ENCODE measurements at regions not wholly inside any gene's neighbourhood (a gene's known extent, or its start where the extent isn't known, plus 50 kb on each side); places are given as distances from the start of the nearest gene placed in this dataset.

DNA sequence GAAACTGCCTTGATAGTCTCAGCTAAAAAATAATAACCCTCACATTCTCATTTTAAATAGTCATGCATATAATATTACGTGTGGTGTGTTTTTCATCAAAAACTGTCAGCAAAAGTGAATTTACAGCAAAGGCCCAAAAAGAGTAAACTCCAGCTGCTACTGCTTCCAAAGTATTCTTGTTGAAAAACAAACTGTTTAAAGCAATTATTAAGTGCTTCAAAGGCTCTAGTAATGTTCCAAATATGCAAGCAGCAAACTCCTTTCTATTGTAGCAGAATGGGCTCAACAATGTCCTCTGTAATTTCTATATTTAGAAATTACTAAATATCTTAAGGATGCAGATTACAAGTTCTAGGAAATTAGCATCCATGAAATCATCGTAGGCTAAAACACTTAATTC is 280.0 kb upstream of the TBX18 start:
- Histone ChIP-seq H3K27ac (ENCODE audit: low read length) (no peak overlapping the region), H3K4me3 (ENCODE audit: low read length) (no peak overlapping the region), H3K9me3 (ENCODE audit: control insufficient read depth, insufficient read depth, low read length) (no peaks in the 10 kb centered on the region), H3K4me1 (ENCODE audit: control insufficient read depth, insufficient read depth, low read length) (no peaks in the 10 kb centered on the region), H3K27me3 (ENCODE audit: control insufficient read depth, insufficient read depth, low read length) (no peaks in the 10 kb centered on the region), H3K36me3 (ENCODE audit: control insufficient read depth, insufficient read depth, low read length) (no peaks in the 10 kb centered on the region)
- DNase-seq (ENCODE audit: low read depth, low spot score) = no peak
- no CpG with 5 or more reads among the region's 2 CpGs for WGBS (ENCODE audit: insufficient coverage, insufficient read length)

DNA sequence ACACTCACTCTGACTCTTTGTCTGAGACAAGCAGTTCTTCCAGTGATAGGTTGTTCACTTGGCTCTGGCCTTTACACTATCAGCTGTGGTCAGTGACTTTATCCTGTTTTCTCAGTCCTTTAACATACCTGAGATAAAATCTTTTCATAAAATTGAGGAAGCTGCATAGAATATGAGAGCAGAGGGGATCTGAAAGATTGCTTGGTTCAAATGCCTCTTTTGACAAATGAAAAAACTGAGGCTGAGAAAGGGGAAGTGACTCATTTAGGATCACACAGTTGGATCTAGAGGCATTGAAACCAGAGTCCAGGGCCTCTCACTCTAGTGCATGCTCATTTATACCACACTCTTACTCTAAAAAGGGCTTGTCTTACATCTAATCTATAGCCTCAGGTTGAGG is 277.0 kb upstream of the TBX18 start:
- Histone ChIP-seq H3K4me1 (ENCODE audit: control insufficient read depth, insufficient read depth, low read length) (no peaks in the 10 kb centered on the region), H3K36me3 (ENCODE audit: control insufficient read depth, insufficient read depth, low read length) (no peaks in the 10 kb centered on the region), H3K9me3 (ENCODE audit: control insufficient read depth, insufficient read depth, low read length) (no peaks in the 10 kb centered on the region), H3K4me3 (ENCODE audit: low read length) (no peak overlapping the region), H3K27ac (ENCODE audit: low read length) (no peak overlapping the region), H3K27me3 (ENCODE audit: control insufficient read depth, insufficient read depth, low read length) (no peaks in the 10 kb centered on the region)
- DNase-seq (ENCODE audit: low read depth, low spot score) = no peak

DNA sequence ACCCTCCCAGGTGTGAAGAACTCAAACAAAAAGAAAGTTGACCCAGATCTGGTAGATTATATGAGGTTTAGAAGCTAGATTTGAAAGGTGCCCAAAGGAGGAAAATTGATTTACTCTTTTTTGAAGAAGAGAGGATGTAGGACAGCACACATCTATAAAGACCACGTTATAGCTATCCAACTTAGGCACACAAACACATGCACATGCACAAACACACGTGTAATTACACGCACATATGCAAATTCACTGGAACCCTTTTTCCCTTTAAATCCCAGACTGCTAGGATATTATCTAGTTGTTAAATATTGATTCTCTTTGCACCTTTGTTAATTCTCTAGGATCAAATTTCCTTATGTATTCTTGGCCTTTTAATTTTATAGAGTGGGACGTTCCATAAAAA is 272.8 kb upstream of the TBX18 start:
- no CpG with 5 or more reads among the region's 4 CpGs for WGBS (ENCODE audit: insufficient coverage, insufficient read length)

GRCh38 chr6:85035766-85036165 is 271.4 kb upstream of the TBX18 start:
- WGBS (ENCODE audit: insufficient coverage, insufficient read length) = no CpG with 5 or more reads among the region's 1 CpG
- Histone ChIP-seq H3K4me3 (ENCODE audit: low read length) (no peak overlapping the region), H3K36me3 (ENCODE audit: control insufficient read depth, insufficient read depth, low read length) (no peaks in the 10 kb centered on the region), H3K4me1 (ENCODE audit: control insufficient read depth, insufficient read depth, low read length) (no peaks in the 10 kb centered on the region), H3K27me3 (ENCODE audit: control insufficient read depth, insufficient read depth, low read length) (no peaks in the 10 kb centered on the region), H3K27ac (ENCODE audit: low read length) (no peak overlapping the region), H3K9me3 (ENCODE audit: control insufficient read depth, insufficient read depth, low read length) (peaks cover 2% of the 10 kb centered on the region)
- no peak for DNase-seq (ENCODE audit: low read depth, low spot score)

More for the DNA sequence above, 272.8 kb upstream of the TBX18 start:
- no peaks in the 10 kb centered on the region for H3K4me1 ChIP-seq (ENCODE audit: control insufficient read depth, insufficient read depth, low read length)
- H3K27ac ChIP-seq (ENCODE audit: low read length) = no peak overlapping the region
- no peaks in the 10 kb centered on the region for H3K36me3 ChIP-seq (ENCODE audit: control insufficient read depth, insufficient read depth, low read length)
- no peak overlapping the region for H3K4me3 ChIP-seq (ENCODE audit: low read length)
- H3K27me3 ChIP-seq (ENCODE audit: control insufficient read depth, insufficient read depth, low read length) = no peaks in the 10 kb centered on the region
- H3K9me3 ChIP-seq (ENCODE audit: control insufficient read depth, insufficient read depth, low read length) = peaks cover 2% of the 10 kb centered on the region
- DNase-seq (ENCODE audit: low read depth, low spot score) = no peak

GRCh38 chr6:85033547-85033946 is 269.1 kb upstream of the TBX18 start:
- no CpG with 5 or more reads among the region's 1 CpG for WGBS (ENCODE audit: insufficient coverage, insufficient read length)
- Histone ChIP-seq H3K27ac (ENCODE audit: low read length) (no peak overlapping the region), H3K4me3 (ENCODE audit: low read length) (no peak overlapping the region), H3K27me3 (ENCODE audit: control insufficient read depth, insufficient read depth, low read length) (no peaks in the 10 kb centered on the region), H3K36me3 (ENCODE audit: control insufficient read depth, insufficient read depth, low read length) (no peaks in the 10 kb centered on the region), H3K9me3 (ENCODE audit: control insufficient read depth, insufficient read depth, low read length) (peaks cover 2% of the 10 kb centered on the region), H3K4me1 (ENCODE audit: control insufficient read depth, insufficient read depth, low read length) (no peaks in the 10 kb centered on the region)
- DNase-seq (ENCODE audit: low read depth, low spot score) = no peak

GRCh38 chr6:85026021-85026420 is 261.6 kb upstream of the TBX18 start:
- H3K27ac ChIP-seq (ENCODE audit: low read length) = no peak overlapping the region
- H3K36me3 ChIP-seq (ENCODE audit: control insufficient read depth, insufficient read depth, low read length) = no peaks in the 10 kb centered on the region
- H3K4me1 ChIP-seq (ENCODE audit: control insufficient read depth, insufficient read depth, low read length) = no peaks in the 10 kb centered on the region
- WGBS (ENCODE audit: insufficient coverage, insufficient read length) = no CpG with 5 or more reads among the region's 2 CpGs
- no peaks in the 10 kb centered on the region for H3K27me3 ChIP-seq (ENCODE audit: control insufficient read depth, insufficient read depth, low read length)
- no peaks in the 10 kb centered on the region for H3K9me3 ChIP-seq (ENCODE audit: control insufficient read depth, insufficient read depth, low read length)
- no peak overlapping the region for H3K4me3 ChIP-seq (ENCODE audit: low read length)
- no peak for DNase-seq (ENCODE audit: low read depth, low spot score)

DNA sequence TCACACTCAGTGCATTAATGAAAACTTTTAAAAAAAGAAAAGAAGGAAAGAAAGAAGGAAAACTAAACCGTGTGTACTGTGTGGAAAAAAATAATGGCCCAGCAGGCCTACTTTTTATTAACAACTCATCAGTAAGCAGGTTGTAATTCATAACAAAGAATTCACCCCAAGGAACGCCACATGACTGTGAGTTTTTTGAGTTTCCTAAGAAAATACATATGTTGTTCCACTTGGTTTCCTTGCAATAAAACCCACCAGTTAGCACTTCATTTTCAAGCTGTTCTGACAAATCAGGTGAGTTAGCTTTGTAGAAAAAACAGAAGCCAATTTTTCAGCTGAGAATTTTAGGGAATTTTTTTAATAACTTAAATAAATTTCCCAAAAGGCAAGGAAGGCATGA is 259.3 kb upstream of the TBX18 start:
- no CpG with 5 or more reads among the region's 2 CpGs for WGBS (ENCODE audit: insufficient coverage, insufficient read length)
- Histone ChIP-seq H3K9me3 (ENCODE audit: control insufficient read depth, insufficient read depth, low read length) (no peaks in the 10 kb centered on the region), H3K36me3 (ENCODE audit: control insufficient read depth, insufficient read depth, low read length) (no peaks in the 10 kb centered on the region), H3K4me3 (ENCODE audit: low read length) (no peak overlapping the region), H3K27ac (ENCODE audit: low read length) (no peak overlapping the region), H3K27me3 (ENCODE audit: control insufficient read depth, insufficient read depth, low read length) (no peaks in the 10 kb centered on the region), H3K4me1 (ENCODE audit: control insufficient read depth, insufficient read depth, low read length) (no peaks in the 10 kb centered on the region)
- DNase-seq (ENCODE audit: low read depth, low spot score) = no peak

DNA sequence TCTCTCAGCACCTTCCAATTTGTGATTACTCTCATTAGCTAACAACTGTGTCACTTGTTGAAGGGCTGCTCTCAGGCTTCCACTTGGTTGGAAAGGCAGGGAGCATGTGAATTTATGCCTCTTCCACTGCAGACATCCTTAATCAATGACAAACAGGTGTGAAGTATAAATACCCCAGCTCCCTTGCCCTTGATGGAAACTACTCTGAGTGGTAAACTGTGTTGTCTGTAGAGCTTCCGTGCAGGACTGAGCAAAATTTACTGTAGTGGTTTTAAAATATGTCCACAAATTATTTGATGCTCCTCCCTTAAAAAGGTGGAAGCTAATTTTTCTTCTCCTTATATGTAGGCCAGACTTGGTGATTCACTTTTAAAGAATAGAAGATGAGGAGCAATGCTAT is 253.0 kb upstream of the TBX18 start:
- Histone ChIP-seq H3K4me1 (ENCODE audit: control insufficient read depth, insufficient read depth, low read length) (no peaks in the 10 kb centered on the region), H3K9me3 (ENCODE audit: control insufficient read depth, insufficient read depth, low read length) (no peaks in the 10 kb centered on the region), H3K4me3 (ENCODE audit: low read length) (no peak overlapping the region), H3K27ac (ENCODE audit: low read length) (no peak overlapping the region), H3K27me3 (ENCODE audit: control insufficient read depth, insufficient read depth, low read length) (no peaks in the 10 kb centered on the region), H3K36me3 (ENCODE audit: control insufficient read depth, insufficient read depth, low read length) (no peaks in the 10 kb centered on the region)
- no CpG with 5 or more reads among the region's 1 CpG for WGBS (ENCODE audit: insufficient coverage, insufficient read length)
- no peak for DNase-seq (ENCODE audit: low read depth, low spot score)

DNA sequence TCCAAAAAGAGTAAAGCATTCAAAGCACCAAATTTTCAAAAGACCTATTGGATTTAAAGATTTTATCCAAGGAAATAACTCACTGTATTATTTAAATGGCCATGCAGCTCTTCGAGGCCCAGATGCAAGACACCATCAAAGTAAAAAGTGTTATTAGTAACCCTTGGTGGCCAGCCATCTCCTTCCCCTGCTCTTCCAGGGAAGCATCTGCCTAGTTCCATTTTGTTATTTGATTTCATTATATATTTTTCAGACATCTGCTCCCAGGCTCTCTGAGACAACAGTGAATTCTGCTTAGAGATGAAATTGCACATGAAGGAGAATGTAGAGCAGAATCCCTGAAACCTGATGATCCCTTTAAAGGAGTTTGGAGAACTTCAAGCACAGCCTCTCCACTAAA is 252.3 kb upstream of the TBX18 start:
- Histone ChIP-seq H3K36me3 (ENCODE audit: control insufficient read depth, insufficient read depth, low read length) (no peaks in the 10 kb centered on the region), H3K4me1 (ENCODE audit: control insufficient read depth, insufficient read depth, low read length) (no peaks in the 10 kb centered on the region), H3K27ac (ENCODE audit: low read length) (no peak overlapping the region), H3K9me3 (ENCODE audit: control insufficient read depth, insufficient read depth, low read length) (no peaks in the 10 kb centered on the region), H3K4me3 (ENCODE audit: low read length) (no peak overlapping the region), H3K27me3 (ENCODE audit: control insufficient read depth, insufficient read depth, low read length) (no peaks in the 10 kb centered on the region)
- WGBS (ENCODE audit: insufficient coverage, insufficient read length) = no CpG with 5 or more reads among the region's 1 CpG
- no peak for DNase-seq (ENCODE audit: low read depth, low spot score)

DNA sequence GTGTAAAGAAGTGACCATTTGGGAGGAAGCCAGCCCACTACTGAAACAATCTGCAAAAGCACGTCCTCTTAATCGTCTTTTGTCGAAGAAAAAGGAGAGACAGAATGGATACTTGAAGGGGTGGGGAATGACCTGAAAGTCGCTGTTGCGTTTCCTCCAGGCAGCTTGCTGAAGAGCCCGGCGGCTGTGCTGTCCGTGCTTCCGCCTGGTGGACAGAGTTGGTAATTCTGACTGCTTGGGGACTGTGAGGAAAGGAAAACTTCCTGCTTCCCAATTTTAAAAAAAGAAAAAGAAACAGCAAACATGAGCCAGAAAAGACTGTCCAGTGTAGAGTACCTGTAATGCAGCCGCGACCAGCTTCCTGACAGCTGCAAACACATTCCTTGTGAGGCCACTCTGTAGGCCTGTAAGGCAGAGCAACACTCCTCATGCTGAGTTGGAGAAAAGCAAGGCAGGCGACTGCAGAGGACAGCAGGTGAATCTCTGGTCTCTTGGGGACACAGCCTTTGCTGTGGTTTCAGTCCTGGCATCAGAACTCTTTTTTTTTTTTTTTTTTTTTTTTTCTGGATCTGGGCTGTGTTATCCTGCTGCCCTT is 251.1 kb upstream of the TBX18 start:
- Histone ChIP-seq H3K9me3 (ENCODE audit: control insufficient read depth, insufficient read depth, low read length) (no peaks in the 10 kb centered on the region), H3K4me3 (ENCODE audit: low read length) (no peak overlapping the region), H3K27me3 (ENCODE audit: control insufficient read depth, insufficient read depth, low read length) (no peaks in the 10 kb centered on the region), H3K36me3 (ENCODE audit: control insufficient read depth, insufficient read depth, low read length) (no peaks in the 10 kb centered on the region), H3K4me1 (ENCODE audit: control insufficient read depth, insufficient read depth, low read length) (no peaks in the 10 kb centered on the region), H3K27ac (ENCODE audit: low read length) (no peak overlapping the region)
- WGBS (ENCODE audit: insufficient coverage, insufficient read length) = no CpG with 5 or more reads among the region's 12 CpGs
- peak; percentile 57 for DNase-seq (ENCODE audit: low read depth, low spot score)

GRCh38 chr6:85010865-85011264 is 246.5 kb upstream of the TBX18 start:
- WGBS (ENCODE audit: insufficient coverage, insufficient read length) = no CpG with 5 or more reads among the region's 1 CpG
- H3K4me1 ChIP-seq (ENCODE audit: control insufficient read depth, insufficient read depth, low read length) = no peaks in the 10 kb centered on the region
- no peak for DNase-seq (ENCODE audit: low read depth, low spot score)
- no peaks in the 10 kb centered on the region for H3K36me3 ChIP-seq (ENCODE audit: control insufficient read depth, insufficient read depth, low read length)
- no peak overlapping the region for H3K27ac ChIP-seq (ENCODE audit: low read length)
- no peak overlapping the region for H3K4me3 ChIP-seq (ENCODE audit: low read length)
- no peaks in the 10 kb centered on the region for H3K9me3 ChIP-seq (ENCODE audit: control insufficient read depth, insufficient read depth, low read length)
- H3K27me3 ChIP-seq (ENCODE audit: control insufficient read depth, insufficient read depth, low read length) = no peaks in the 10 kb centered on the region

All from iPS DF 6.9 (cell line).